H1 (cell line): ENCODE measurements at regions not wholly inside any gene's neighbourhood (a gene's known extent, or its start where the extent isn't known, plus 50 kb on each side); places are given as distances from the start of the nearest gene placed in this dataset.

Experiments used
- CTCF ChIA-PET: fragments of 300-600 bp; sonication (Branson Sonifier 250); formaldehyde crosslinking; loops from one replicate; lab custom pipeline; 2021; ENCODE audit not compliant: partially characterized antibody; lab: Charles Lee
- POLR2A ChIA-PET: fragments of 300-600 bp; sonication (Branson Sonifier 250); formaldehyde crosslinking; loops from one replicate; lab custom pipeline; 2021; ENCODE audit warnings: inconsistent platforms; ENCODE audit not compliant: partially characterized antibody; lab: Charles Lee
- DNase-seq, 2 experiments: peaks; one replicate each; pipeline versions ENCODE4 v3.0.0 to v3.0.0-alpha.2; 2010 to 2022; ENCODE audit warnings: low spot score in 2 of 2, low read depth in 1 of 2, mixed read lengths in 1 of 2
- FAIRE-seq: peaks from 2 replicates; lab custom pipeline; 2011; peaks lifted over from hg19 to GRCh38; lab: Jason Lieb, UNC
- H2AFZ ChIP-seq: 2 replicates; pipeline ENCODE4 v1.8.1; 2012; ENCODE audit warnings: low read length, inconsistent platforms
- H2AK5ac ChIP-seq: 2 replicates; pipeline ENCODE4 v1.6.1; 2013; ENCODE audit warnings: low read depth, low read length
- H2BK120ac ChIP-seq: replicated peaks from 2 replicates; pipeline ENCODE3; 2013; ENCODE audit warnings: low read depth, low read length, inconsistent platforms
- H2BK12ac ChIP-seq: 2 replicates; pipeline ENCODE4 v1.6.1; 2013; ENCODE audit warnings: low read depth, low read length
- H2BK15ac ChIP-seq: 2 replicates; pipeline ENCODE4 v1.6.1; 2013; ENCODE audit warnings: low read length
- H2BK20ac ChIP-seq: 2 replicates; pipeline ENCODE4 v1.6.1; 2013; ENCODE audit warnings: low read length
- H2BK5ac ChIP-seq: 2 replicates; pipeline ENCODE4 v1.6.1; 2013; ENCODE audit warnings: low read depth, low read length
- H3K14ac ChIP-seq: 2 replicates; pipeline ENCODE4 v1.6.1; 2013; ENCODE audit warnings: inconsistent platforms; ENCODE audit not compliant: insufficient read length
- H3K18ac ChIP-seq: 2 replicates; pipeline ENCODE4 v1.6.1; 2013; ENCODE audit warnings: low read length; ENCODE audit errors: extremely low read depth
- H3K23ac ChIP-seq: 2 replicates; pipeline ENCODE4 v1.6.1; 2013; ENCODE audit warnings: inconsistent platforms; ENCODE audit not compliant: insufficient read length
- H3K23me2 ChIP-seq: 2 replicates; pipeline ENCODE4 v1.6.1; 2013; ENCODE audit warnings: low read depth, low read length
- H3K27ac ChIP-seq: 2 replicates; pipeline ENCODE4 v1.6.1; 2011; ENCODE audit warnings: low read depth, low read length, inconsistent platforms
- H3K27me3 ChIP-seq, 4 experiments: replicated peaks in 1 of 4; 1 replicate in 1 of 4; 2 replicates in 3 of 4; pipeline versions ENCODE4 v1.6.1 to v1.8.1; 2011 to 2013; ENCODE audit warnings: low read length in 3 of 4, mild to moderate bottlenecking in 3 of 4, inconsistent platforms in 2 of 4, mixed read lengths in 2 of 4, moderate library complexity in 1 of 4; ENCODE audit not compliant: control insufficient read depth in 3 of 4, insufficient read depth in 3 of 4; ENCODE audit errors: extremely low read depth in 1 of 4
- H3K36me3 ChIP-seq, 4 experiments: 2 replicates each; pipeline versions ENCODE4 v1.6.1 to v1.8.1; 2011 to 2013; ENCODE audit warnings: mild to moderate bottlenecking in 4 of 4, low read length in 3 of 4, moderate library complexity in 2 of 4, control low read depth in 1 of 4, inconsistent platforms in 1 of 4; ENCODE audit not compliant: insufficient read depth in 4 of 4, control insufficient read depth in 2 of 4
- H3K4ac ChIP-seq: replicated peaks from 2 replicates; pipeline ENCODE3; 2013; ENCODE audit warnings: low read length, low read depth, mixed read lengths, inconsistent platforms; ENCODE audit not compliant: insufficient read length
- H3K4me1 ChIP-seq, 4 experiments: replicated peaks in 1 of 4; 1 replicate in 1 of 4; 2 replicates in 3 of 4; pipeline versions ENCODE4 v1.6.1 to v1.8.1; 2011 to 2013; ENCODE audit warnings: low read length in 3 of 4, inconsistent platforms in 2 of 4, mixed read lengths in 1 of 4; ENCODE audit not compliant: insufficient read depth in 4 of 4, control insufficient read depth in 3 of 4
- H3K4me2 ChIP-seq, 2 experiments: 2 replicates each; pipeline versions ENCODE4 v1.6.1 to v1.8.1; 2011 to 2013; ENCODE audit warnings: low read depth in 2 of 2, low read length in 2 of 2, control low read depth in 1 of 2, inconsistent platforms in 1 of 2, mild to moderate bottlenecking in 1 of 2; ENCODE audit not compliant: insufficient read depth in 1 of 2
- H3K4me3 ChIP-seq, 4 experiments: fragments of 200-600, 300-600 bp in 1 of 4; sonication (generic), shearing (Covaris generic), sonication (Bioruptor Twin) in 1 of 4; 2 replicates each; pipeline versions ENCODE4 v1.5.1 to v1.8.1; 2011 to 2016; ENCODE audit warnings: low read length in 4 of 4, low read depth in 3 of 4, control low read depth in 2 of 4, inconsistent platforms in 2 of 4, mild to moderate bottlenecking in 2 of 4, mixed read lengths in 1 of 4, moderate library complexity in 1 of 4; ENCODE audit not compliant: insufficient read depth in 2 of 4; ENCODE audit errors: extremely low read depth in 1 of 4
- H3K56ac ChIP-seq: replicated peaks from 2 replicates; pipeline ENCODE3; 2013; ENCODE audit warnings: low read depth, mild to moderate bottlenecking, mixed read lengths, low read length, inconsistent platforms; ENCODE audit not compliant: insufficient read length
- H3K79me1 ChIP-seq: 2 replicates; pipeline ENCODE4 v1.6.1; 2013; ENCODE audit warnings: low read depth, low read length, control low read depth
- H3K79me2 ChIP-seq, 2 experiments: 2 replicates each; pipeline versions ENCODE4 v1.6.1 to v1.8.1; 2012 to 2013; ENCODE audit warnings: low read length in 2 of 2, mild to moderate bottlenecking in 2 of 2, inconsistent platforms in 1 of 2; ENCODE audit not compliant: insufficient read depth in 2 of 2, control insufficient read depth in 1 of 2
- H3K9ac ChIP-seq, 4 experiments: replicated peaks in 1 of 4; 1 replicate in 1 of 4; 2 replicates in 3 of 4; pipeline versions ENCODE4 v1.6.1 to v1.8.1; 2011 to 2013; ENCODE audit warnings: low read depth in 3 of 4, low read length in 3 of 4, control low read depth in 2 of 4, mild to moderate bottlenecking in 2 of 4, moderate library complexity in 2 of 4, inconsistent platforms in 1 of 4; ENCODE audit errors: extremely low read depth in 1 of 4
- H3K9me3 ChIP-seq, 2 experiments: 2 replicates each; pipeline versions ENCODE4 v1.6.1 to v1.8.1; 2012 to 2013; ENCODE audit warnings: mild to moderate bottlenecking in 2 of 2, moderate library complexity in 2 of 2, control low read depth in 1 of 2, inconsistent platforms in 1 of 2, low read depth in 1 of 2, low read length in 1 of 2, mixed read lengths in 1 of 2; ENCODE audit not compliant: insufficient read depth in 2 of 2
- H4K20me1 ChIP-seq, 2 experiments: replicated peaks in 1 of 2; 2 replicates each; pipeline versions ENCODE3 to v1.8.1; 2011 to 2013; ENCODE audit warnings: inconsistent platforms in 2 of 2, low read length in 2 of 2, mild to moderate bottlenecking in 1 of 2; ENCODE audit not compliant: insufficient read depth in 2 of 2, control insufficient read depth in 1 of 2
- H4K5ac ChIP-seq: 2 replicates; pipeline ENCODE4 v1.6.1; 2013; ENCODE audit warnings: low read length, low read depth, mixed read lengths, inconsistent platforms; ENCODE audit not compliant: insufficient read length
- H4K8ac ChIP-seq: 2 replicates; pipeline ENCODE4 v1.8.0; 2013; ENCODE audit warnings: mild to moderate bottlenecking, moderate library complexity, low read length, inconsistent platforms; ENCODE audit not compliant: insufficient read depth; ENCODE audit errors: extremely low read depth
- H4K91ac ChIP-seq: replicated peaks from 2 replicates; pipeline ENCODE3; 2013; ENCODE audit warnings: low read length, mixed read lengths, inconsistent platforms; ENCODE audit not compliant: insufficient read length
- GABPA ChIP-seq: IDR thresholded peaks from 2 replicates; pipeline ENCODE4 v1.6.1; 2011; ENCODE audit warnings: mild to moderate bottlenecking, low read length, moderate library complexity, borderline replicate concordance; ENCODE audit not compliant: insufficient read depth
- POLR2AphosphoS5 ChIP-seq: IDR thresholded peaks from 2 replicates; pipeline ENCODE4 v1.6.1; 2011; ENCODE audit warnings: low read depth, low read length
- POU5F1 ChIP-seq: IDR thresholded peaks from 2 replicates; pipeline ENCODE4 v1.6.1; 2011; ENCODE audit warnings: low read depth, mild to moderate bottlenecking, low read length, moderate library complexity
- RFX5 ChIP-seq: IDR thresholded peaks from 2 replicates; pipeline ENCODE4 v1.6.1; 2011; ENCODE audit warnings: low read depth, low read length, improper control_type of control experiment, borderline replicate concordance
- SAP30 ChIP-seq: fragments of 300-600 bp; sonication (generic); IDR thresholded peaks from 2 replicates; pipeline ENCODE4 v1.7.1; 2012; ENCODE audit warnings: low read length, moderate library complexity, mild to moderate bottlenecking, inconsistent platforms; ENCODE audit not compliant: insufficient read depth, insufficient replicate concordance
- SRF ChIP-seq: IDR thresholded peaks from 2 replicates; pipeline ENCODE4 v1.6.1; 2011; ENCODE audit warnings: mild to moderate bottlenecking, low read depth, low read length, moderate library complexity
- TAF1 ChIP-seq: IDR thresholded peaks from 2 replicates; pipeline ENCODE4 v1.6.1; 2011; ENCODE audit warnings: mild to moderate bottlenecking, low read depth, low read length
- WGBS, 2 experiments: shearing (Covaris generic) in 1 of 2; methylation state at CpG; one replicate each; pipeline versions ENCODE4 v1.1.6 to v1.1.7; 2013 to 2015; ENCODE audit warnings: low lambda C conversion rate in 2 of 2, mixed read lengths in 2 of 2, inconsistent platforms in 1 of 2, low coverage in 1 of 2, missing lambda C conversion rate in 1 of 2; ENCODE audit not compliant: insufficient replicate concordance in 2 of 2, insufficient coverage in 1 of 2, insufficient read length in 1 of 2; ENCODE audit errors: extremely low coverage in 1 of 2, missing lambda C conversion rate in 1 of 2; 5-methylcytosine and 5-hydroxymethylcytosine counted together
- TF ChIP-seq, protein P1 (sequence below), 3 experiments: IDR thresholded peaks; 1 replicate in 2 of 3; 2 replicates in 1 of 3; pipeline versions ENCODE4 v1.5.1 to v1.6.1; 2011; ENCODE audit warnings: low read length in 3 of 3, mild to moderate bottlenecking in 3 of 3, inconsistent platforms in 2 of 3, low read depth in 1 of 3, moderate library complexity in 1 of 3; ENCODE audit not compliant: insufficient read depth in 1 of 3; ENCODE audit errors: control extremely low read depth in 1 of 3

DNA sequence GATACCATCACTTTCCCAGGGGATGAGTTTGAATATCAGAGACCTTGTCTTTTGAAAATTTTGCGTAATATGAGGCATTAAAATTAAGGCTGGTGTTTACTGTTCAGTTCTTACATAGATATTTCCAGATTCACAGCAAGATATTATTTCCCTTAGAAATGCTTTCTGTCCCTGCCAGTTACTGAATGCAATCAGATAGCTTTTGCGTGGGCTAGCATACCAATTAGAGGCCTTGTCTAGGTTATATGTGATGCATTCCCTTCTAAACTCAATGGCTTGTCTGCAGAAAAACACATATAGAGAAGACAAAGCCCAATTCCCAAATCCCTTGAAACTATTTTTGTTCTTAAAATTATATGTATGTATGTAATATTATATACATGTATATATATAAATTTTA lies 167.8 kb downstream of the RMST start:
- Histone ChIP-seq H2BK5ac (no peak overlapping the region), H3K79me2 (no peaks in the 10 kb centered on the region), H2BK20ac (no peak overlapping the region), H3K14ac (no peak overlapping the region), H3K27me3 (peaks cover 0 to 1% (median 0%) of the 10 kb centered on the region in 4 experiments; a peak in 2 of 7 replicates), H3K4me3 (no peak overlapping the region), H3K27ac (no peak overlapping the region), H3K4ac (no peak overlapping the region), H4K8ac (no peak overlapping the region), H4K5ac (no peak overlapping the region), H3K9me3 (no peaks in the 10 kb centered on the region), H3K56ac (no peak overlapping the region), H2AK5ac (no peak overlapping the region), H4K91ac (no peak overlapping the region), H3K18ac (no peak overlapping the region), H3K23me2 (peaks cover 3% of the 10 kb centered on the region; the same call in 1 of the 2 replicates), H3K9ac (no peak overlapping the region), H3K4me1 (no peaks in the 10 kb centered on the region), H2BK120ac (no peak overlapping the region), H2BK15ac (no peak overlapping the region), H3K36me3 (no peaks in the 10 kb centered on the region), H2BK12ac (no peak overlapping the region), H3K4me2 (no peak overlapping the region), H3K79me1 (no peaks in the 10 kb centered on the region), H3K23ac (no peak overlapping the region), H2AFZ (no peak overlapping the region), H4K20me1 (no peaks in the 10 kb centered on the region)
- TF ChIP-seq RFX5 (no peak), TAF1 (no peak), SAP30 (no peak), GABPA (no peak), POLR2AphosphoS5 (no peak), SRF (no peak), POU5F1 (no peak)
- TF ChIP-seq, protein P1, sequence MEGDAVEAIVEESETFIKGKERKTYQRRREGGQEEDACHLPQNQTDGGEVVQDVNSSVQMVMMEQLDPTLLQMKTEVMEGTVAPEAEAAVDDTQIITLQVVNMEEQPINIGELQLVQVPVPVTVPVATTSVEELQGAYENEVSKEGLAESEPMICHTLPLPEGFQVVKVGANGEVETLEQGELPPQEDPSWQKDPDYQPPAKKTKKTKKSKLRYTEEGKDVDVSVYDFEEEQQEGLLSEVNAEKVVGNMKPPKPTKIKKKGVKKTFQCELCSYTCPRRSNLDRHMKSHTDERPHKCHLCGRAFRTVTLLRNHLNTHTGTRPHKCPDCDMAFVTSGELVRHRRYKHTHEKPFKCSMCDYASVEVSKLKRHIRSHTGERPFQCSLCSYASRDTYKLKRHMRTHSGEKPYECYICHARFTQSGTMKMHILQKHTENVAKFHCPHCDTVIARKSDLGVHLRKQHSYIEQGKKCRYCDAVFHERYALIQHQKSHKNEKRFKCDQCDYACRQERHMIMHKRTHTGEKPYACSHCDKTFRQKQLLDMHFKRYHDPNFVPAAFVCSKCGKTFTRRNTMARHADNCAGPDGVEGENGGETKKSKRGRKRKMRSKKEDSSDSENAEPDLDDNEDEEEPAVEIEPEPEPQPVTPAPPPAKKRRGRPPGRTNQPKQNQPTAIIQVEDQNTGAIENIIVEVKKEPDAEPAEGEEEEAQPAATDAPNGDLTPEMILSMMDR (IDR thresholded peaks at IDR 0.05; ENCODE audit: control extremely low read depth in 1 of 3, insufficient read depth in 1 of 3, low read depth in 1 of 3, low read length in 3 of 3): no peak
- DNase-seq: no peak
- POLR2A ChIA-PET: no interaction called here
- CTCF ChIA-PET: no interaction called here
- 87% methylated on average over 2 of the region's 2 CpGs; no CpG with 5 or more reads in 1 of the 2 experiments for WGBS, 2 experiments
- no peak for FAIRE-seq
